ENCODE measurements at regions not wholly inside any gene's neighbourhood (a gene's known extent, or its start where the extent isn't known, plus 50 kb on each side); places are given as distances from the start of the nearest gene placed in this dataset.

DNA sequence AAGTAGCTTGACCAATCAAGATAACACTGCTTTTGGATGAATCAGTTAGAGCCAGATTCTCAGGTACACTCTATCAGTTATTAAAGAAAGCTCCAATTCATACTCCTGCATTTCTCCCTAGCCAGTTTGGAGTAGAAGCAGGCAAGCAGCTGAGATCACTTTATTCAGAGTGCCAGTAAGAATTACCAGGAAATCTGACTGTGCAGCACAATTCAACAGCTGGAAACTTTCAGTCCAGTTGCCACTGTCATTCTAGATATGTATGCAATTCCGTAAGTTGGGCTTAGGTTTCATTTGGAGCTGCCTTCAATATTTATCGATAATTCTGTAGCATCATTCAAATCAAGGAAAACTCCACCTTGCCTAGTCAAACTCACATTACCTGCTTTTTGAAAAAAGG lies 2625.6 kb upstream of the PCDH20 start:
- H3K36me3 ChIP-seq (ENCODE audit: control insufficient read depth in 1 of 2, insufficient read depth in 2 of 2, low read length in 2 of 2), result no peaks in the 10 kb centered on the region; a peak in 1 of 4 replicates
- ChIA-PET POLR2A (no interaction called here), CTCF (no interaction called here), RAD21 (ENCODE audit: low non-redundant PET in 1 of 2, low total read pairs in 2 of 2, uncharacterized antibody in 2 of 2, unreplicated experiment in 2 of 2) (no interaction called here)
- H3K4me1 ChIP-seq (ENCODE audit: control insufficient read depth in 1 of 2, insufficient read depth in 2 of 2, low read length in 2 of 2), result no peaks in the 10 kb centered on the region
- no peak overlapping the region for H2AFZ ChIP-seq (ENCODE audit: low read depth, low read length, poor library complexity, severe bottlenecking)
- H3K9me2 ChIP-seq (ENCODE audit: insufficient read depth), result no peaks in the 10 kb centered on the region
- H4K20me1 ChIP-seq (ENCODE audit: insufficient read depth), result no peaks in the 10 kb centered on the region
- no TSS peak for BruUV-seq (replicated peaks)
- H3K9ac ChIP-seq (ENCODE audit: low read length), result no peak overlapping the region
- TF ChIP-seq ELF1 (IDR thresholded peaks at IDR 0.05; ENCODE audit: borderline replicate concordance, low read depth), result no peak
- no peak for TF ChIP-seq ZFX (IDR thresholded peaks at IDR 0.05)
- no peak for TF ChIP-seq EGR1 (IDR thresholded peaks at IDR 0.05; ENCODE audit: low read depth)
- TF ChIP-seq FOSL1 (IDR thresholded peaks at IDR 0.05; ENCODE audit: low read depth), result no peak
- no peak for TF ChIP-seq CEBPB (IDR thresholded peaks at IDR 0.05; ENCODE audit: low read depth)
- TF ChIP-seq YY1 (IDR thresholded peaks at IDR 0.05; ENCODE audit: extremely low read depth, insufficient replicate concordance, low read depth, low read length), result no peak
- no peak for TF ChIP-seq ZNF274 (IDR thresholded peaks at IDR 0.05; ENCODE audit: low read depth, low read length)
- no peak for TF ChIP-seq SP1 (IDR thresholded peaks at IDR 0.05; ENCODE audit: low read depth)
- no peak for TF ChIP-seq EZH2 (IDR thresholded peaks at IDR 0.05)
- TF ChIP-seq TCF7L2 (IDR thresholded peaks at IDR 0.05; ENCODE audit: borderline replicate concordance, extremely low read depth, insufficient read depth, insufficient read length), result no peak
- no peak for TF ChIP-seq POLR2A (IDR thresholded peaks at IDR 0.05; ENCODE audit: borderline replicate concordance, extremely low read depth, insufficient read depth, insufficient read length)
- TF ChIP-seq ATF3 (IDR thresholded peaks at IDR 0.05), result no peak
- no peak for TF ChIP-seq JUND (IDR thresholded peaks at IDR 0.05)
- TF ChIP-seq CTCF (IDR thresholded peaks at IDR 0.05 in 2 of 3, conservative IDR thresholded peaks at IDR 0.05 in 1 of 3; ENCODE audit: borderline replicate concordance in 1 of 3, insufficient read depth in 1 of 3, low read depth in 2 of 3, low read length in 2 of 3), result no peak
- TF ChIP-seq, protein P1, sequence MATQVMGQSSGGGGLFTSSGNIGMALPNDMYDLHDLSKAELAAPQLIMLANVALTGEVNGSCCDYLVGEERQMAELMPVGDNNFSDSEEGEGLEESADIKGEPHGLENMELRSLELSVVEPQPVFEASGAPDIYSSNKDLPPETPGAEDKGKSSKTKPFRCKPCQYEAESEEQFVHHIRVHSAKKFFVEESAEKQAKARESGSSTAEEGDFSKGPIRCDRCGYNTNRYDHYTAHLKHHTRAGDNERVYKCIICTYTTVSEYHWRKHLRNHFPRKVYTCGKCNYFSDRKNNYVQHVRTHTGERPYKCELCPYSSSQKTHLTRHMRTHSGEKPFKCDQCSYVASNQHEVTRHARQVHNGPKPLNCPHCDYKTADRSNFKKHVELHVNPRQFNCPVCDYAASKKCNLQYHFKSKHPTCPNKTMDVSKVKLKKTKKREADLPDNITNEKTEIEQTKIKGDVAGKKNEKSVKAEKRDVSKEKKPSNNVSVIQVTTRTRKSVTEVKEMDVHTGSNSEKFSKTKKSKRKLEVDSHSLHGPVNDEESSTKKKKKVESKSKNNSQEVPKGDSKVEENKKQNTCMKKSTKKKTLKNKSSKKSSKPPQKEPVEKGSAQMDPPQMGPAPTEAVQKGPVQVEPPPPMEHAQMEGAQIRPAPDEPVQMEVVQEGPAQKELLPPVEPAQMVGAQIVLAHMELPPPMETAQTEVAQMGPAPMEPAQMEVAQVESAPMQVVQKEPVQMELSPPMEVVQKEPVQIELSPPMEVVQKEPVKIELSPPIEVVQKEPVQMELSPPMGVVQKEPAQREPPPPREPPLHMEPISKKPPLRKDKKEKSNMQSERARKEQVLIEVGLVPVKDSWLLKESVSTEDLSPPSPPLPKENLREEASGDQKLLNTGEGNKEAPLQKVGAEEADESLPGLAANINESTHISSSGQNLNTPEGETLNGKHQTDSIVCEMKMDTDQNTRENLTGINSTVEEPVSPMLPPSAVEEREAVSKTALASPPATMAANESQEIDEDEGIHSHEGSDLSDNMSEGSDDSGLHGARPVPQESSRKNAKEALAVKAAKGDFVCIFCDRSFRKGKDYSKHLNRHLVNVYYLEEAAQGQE (IDR thresholded peaks at IDR 0.05; ENCODE audit: low read depth), result no peak
- no peak for TF ChIP-seq SRF (IDR thresholded peaks at IDR 0.05; ENCODE audit: low read depth)
- TF ChIP-seq, protein P2, sequence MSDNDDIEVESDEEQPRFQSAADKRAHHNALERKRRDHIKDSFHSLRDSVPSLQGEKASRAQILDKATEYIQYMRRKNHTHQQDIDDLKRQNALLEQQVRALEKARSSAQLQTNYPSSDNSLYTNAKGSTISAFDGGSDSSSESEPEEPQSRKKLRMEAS (IDR thresholded peaks at IDR 0.05), result no peak
- H3K4me3 ChIP-seq (replicated peaks in 1 of 2; ENCODE audit: low read depth in 1 of 2, low read length in 2 of 2), result no peak overlapping the region
- no peak overlapping the region for H3K4me2 ChIP-seq (ENCODE audit: low read length)
- no peaks in the 10 kb centered on the region for H3K9me3 ChIP-seq (ENCODE audit: control insufficient read depth in 1 of 2, insufficient read depth in 1 of 2, low read depth in 1 of 2, low read length in 2 of 2)
- intact Hi-C loops (cut with micrococcal nuclease), result no loop called here
- DNase-seq (ENCODE audit: low read depth, low spot score) (no peak), ATAC-seq (no peak)
- no peak overlapping the region for H3K27ac ChIP-seq (ENCODE audit: low read depth, low read length)
- no peaks in the 10 kb centered on the region for H3K79me2 ChIP-seq (ENCODE audit: insufficient read depth, low read length)
- no peaks in the 10 kb centered on the region for H3K27me3 ChIP-seq (ENCODE audit: insufficient read depth, low read length)

Data from HCT116 (cell line).